ENCODE measurements at regions not wholly inside any gene's neighbourhood (a gene's known extent, or its start where the extent isn't known, plus 50 kb on each side); places are given as distances from the start of the nearest gene placed in this dataset.

GRCh38 chr5:18742830-18743229 lies 1108.6 kb downstream of the TAF11L14 start:
- DNase-seq: no peak
- TF ChIP-seq CTCF (IDR thresholded peaks at IDR 0.05; ENCODE audit: partially characterized antibody, unreplicated experiment): no peak
- Mint-ChIP-seq H3K27me3 (ENCODE audit: unreplicated experiment) (no peaks in the 10 kb centered on the region), H3K36me3 (ENCODE audit: unreplicated experiment) (peaks cover 6% of the 10 kb centered on the region), H3K27ac (ENCODE audit: unreplicated experiment) (no peak overlapping the region), H3K4me1 (ENCODE audit: low read depth, unreplicated experiment) (no peaks in the 10 kb centered on the region), H3K4me3 (ENCODE audit: unreplicated experiment) (no peak overlapping the region), H3K9me3 (ENCODE audit: unreplicated experiment) (peaks cover 2% of the 10 kb centered on the region)

DNA sequence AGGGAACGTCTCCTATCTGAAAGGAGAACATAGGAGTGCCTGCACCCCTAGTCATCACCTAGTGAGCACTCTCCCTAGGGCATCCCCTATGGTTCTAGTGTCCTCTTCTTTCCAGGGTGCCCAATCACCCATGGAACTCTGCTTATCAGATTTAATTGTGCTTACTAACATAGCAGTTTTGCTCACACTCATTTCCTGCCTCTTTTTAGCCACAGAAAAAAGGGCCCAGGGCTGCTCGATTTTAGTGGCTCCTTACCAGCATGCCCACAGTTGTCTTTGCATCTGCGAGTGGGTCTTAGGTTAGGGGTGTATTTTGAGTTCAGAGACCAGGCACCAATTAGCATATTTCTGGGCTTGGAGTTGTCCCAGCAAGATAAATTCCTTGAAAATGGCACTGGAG lies 1110.2 kb downstream of the TAF11L14 start:
- H3K36me3 Mint-ChIP-seq (ENCODE audit: unreplicated experiment): peaks cover 10% of the 10 kb centered on the region
- H3K9me3 Mint-ChIP-seq (ENCODE audit: unreplicated experiment): no peaks in the 10 kb centered on the region
- no peaks in the 10 kb centered on the region for H3K4me1 Mint-ChIP-seq (ENCODE audit: low read depth, unreplicated experiment)
- no peak for DNase-seq
- no peak overlapping the region for H3K4me3 Mint-ChIP-seq (ENCODE audit: unreplicated experiment)
- no peak overlapping the region for H3K27ac Mint-ChIP-seq (ENCODE audit: unreplicated experiment)
- TF ChIP-seq CTCF (IDR thresholded peaks at IDR 0.05; ENCODE audit: partially characterized antibody, unreplicated experiment): no peak
- no peaks in the 10 kb centered on the region for H3K27me3 Mint-ChIP-seq (ENCODE audit: unreplicated experiment)

DNA sequence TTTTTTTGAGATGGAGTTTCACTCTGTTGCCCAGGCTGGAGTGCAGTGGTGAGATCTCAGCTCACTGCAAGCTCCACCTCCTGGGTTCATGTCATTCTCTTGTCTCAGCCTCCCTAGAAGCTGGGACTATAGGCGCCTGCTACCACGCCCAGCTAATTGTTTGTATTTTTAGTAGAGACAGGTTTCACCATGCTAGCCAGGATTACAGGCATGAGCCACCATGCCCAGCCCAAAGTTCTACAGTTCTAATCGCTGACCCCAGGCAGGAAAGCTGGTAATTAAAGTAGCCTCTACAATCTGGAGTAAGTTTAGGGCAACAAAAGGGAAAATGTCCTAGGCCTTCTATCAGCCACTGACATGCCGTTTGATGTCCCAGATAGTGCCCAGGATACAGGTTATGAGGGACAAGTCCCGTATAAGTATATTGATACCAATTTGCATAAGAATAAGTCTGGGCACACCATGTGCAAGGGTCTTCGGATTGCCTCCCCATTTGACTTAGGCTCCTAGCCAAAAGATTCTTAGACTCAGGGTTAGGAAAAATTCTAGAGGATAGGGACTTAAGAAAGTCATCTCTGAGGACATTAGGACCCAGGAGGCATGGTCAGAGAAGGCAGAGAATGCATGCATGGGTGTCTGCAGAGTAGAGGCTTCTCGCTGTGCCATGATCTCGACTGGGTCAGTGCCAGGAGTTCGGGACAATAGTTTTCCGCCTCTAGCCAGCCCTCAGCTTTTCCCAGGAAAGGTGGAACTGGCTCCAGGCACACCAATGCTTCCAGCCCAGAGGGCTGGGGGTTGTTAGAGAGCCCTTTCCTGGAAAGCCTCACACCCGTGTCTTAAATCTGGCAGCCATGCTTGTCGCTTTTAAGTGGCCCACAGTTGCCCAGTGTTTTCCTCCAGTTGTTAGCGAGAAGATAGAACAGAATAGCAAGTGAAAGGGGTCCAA lies 1111.1 kb downstream of the TAF11L14 start:
- TF ChIP-seq CTCF (IDR thresholded peaks at IDR 0.05; ENCODE audit: partially characterized antibody, unreplicated experiment): no peak
- Mint-ChIP-seq H3K4me1 (ENCODE audit: low read depth, unreplicated experiment) (no peaks in the 10 kb centered on the region), H3K27ac (ENCODE audit: unreplicated experiment) (no peak overlapping the region), H3K36me3 (ENCODE audit: unreplicated experiment) (peaks cover 10% of the 10 kb centered on the region), H3K9me3 (ENCODE audit: unreplicated experiment) (no peaks in the 10 kb centered on the region), H3K27me3 (ENCODE audit: unreplicated experiment) (no peaks in the 10 kb centered on the region), H3K4me3 (ENCODE audit: unreplicated experiment) (no peak overlapping the region)
- no peak for DNase-seq

GRCh38 chr5:18745988-18746615 lies 1111.8 kb downstream of the TAF11L14 start:
- H3K27ac Mint-ChIP-seq (ENCODE audit: unreplicated experiment): no peak overlapping the region
- H3K27me3 Mint-ChIP-seq (ENCODE audit: unreplicated experiment): no peaks in the 10 kb centered on the region
- peaks cover 10% of the 10 kb centered on the region for H3K36me3 Mint-ChIP-seq (ENCODE audit: unreplicated experiment)
- no peaks in the 10 kb centered on the region for H3K4me1 Mint-ChIP-seq (ENCODE audit: low read depth, unreplicated experiment)
- TF ChIP-seq CTCF (IDR thresholded peaks at IDR 0.05; ENCODE audit: partially characterized antibody, unreplicated experiment): no peak
- H3K4me3 Mint-ChIP-seq (ENCODE audit: unreplicated experiment): no peak overlapping the region
- H3K9me3 Mint-ChIP-seq (ENCODE audit: unreplicated experiment): no peaks in the 10 kb centered on the region
- no peak for DNase-seq

- DNase-seq: no peak
- H3K27ac Mint-ChIP-seq (ENCODE audit: unreplicated experiment): no peak overlapping the region
- no peaks in the 10 kb centered on the region for H3K27me3 Mint-ChIP-seq (ENCODE audit: unreplicated experiment)
- peaks cover 2% of the 10 kb centered on the region for H3K9me3 Mint-ChIP-seq (ENCODE audit: unreplicated experiment)
- H3K4me1 Mint-ChIP-seq (ENCODE audit: low read depth, unreplicated experiment): peaks cover 4% of the 10 kb centered on the region
- peaks cover 10% of the 10 kb centered on the region for H3K36me3 Mint-ChIP-seq (ENCODE audit: unreplicated experiment)
- TF ChIP-seq CTCF (IDR thresholded peaks at IDR 0.05; ENCODE audit: partially characterized antibody, unreplicated experiment): no peak
- no peak overlapping the region for H3K4me3 Mint-ChIP-seq (ENCODE audit: unreplicated experiment)
Observed at GRCh38 chr5:18749763-18750162, 1115.5 kb downstream of the TAF11L14 start.

All from glutamatergic neuron (in vitro differentiated cells).